IMR-90 (cell line): ENCODE measurements at regions not wholly inside any gene's neighbourhood (a gene's known extent, or its start where the extent isn't known, plus 50 kb on each side); places are given as distances from the start of the nearest gene placed in this dataset.

Source experiments
- ATAC-seq: fragments of 200-7000 bp; cut with Tn5 transposase; 2 replicates; pipeline ENCODE4 v1.9.1; 2020; ENCODE audit warnings: low read depth, mild to moderate bottlenecking, moderate library complexity
- BruUV-seq: library from RNA; stranded (reverse); fragments of 400-500 nt; replicated peaks from 2 replicates; lab custom pipeline; 2021; lab: Mats Ljungman, UMichigan
- CTCF ChIA-PET: fragments of 300-600 bp; formaldehyde crosslinking; extraction: SDS; loops from one replicate; lab custom pipeline; 2021; ENCODE audit warnings: antibody characterized with exemption; lab: Yijun Ruan, JAX
- POLR2A ChIA-PET: fragments of 300-600 bp; sonication (Branson Sonifier 250); formaldehyde crosslinking; loops from one replicate; lab custom pipeline; 2022; ENCODE audit warnings: antibody characterized with exemption; ENCODE audit not compliant: unreplicated experiment; lab: Charles Lee
- DNase-seq: peaks from one replicate; pipeline ENCODE4 v3.0.0; 2013
- H2AFZ ChIP-seq: replicated peaks from 2 replicates; pipeline ENCODE3; 2013; ENCODE audit warnings: low read length, mild to moderate bottlenecking; ENCODE audit not compliant: poor library complexity
- H2AK5ac ChIP-seq: 2 replicates; pipeline ENCODE4 v1.6.1; 2013; ENCODE audit warnings: low read depth, low read length, inconsistent platforms
- H2AK9ac ChIP-seq: replicated peaks from 2 replicates; pipeline ENCODE3; 2013; ENCODE audit warnings: mild to moderate bottlenecking, low read depth, low read length, moderate library complexity; ENCODE audit not compliant: poor library complexity
- H2BK120ac ChIP-seq: 2 replicates; pipeline ENCODE4 v1.6.1; 2013; ENCODE audit warnings: low read depth, low read length, inconsistent platforms
- H2BK15ac ChIP-seq: 3 replicates; pipeline ENCODE4 v1.6.1; 2013; ENCODE audit warnings: low read depth, low read length, inconsistent platforms
- H2BK20ac ChIP-seq: 2 replicates; pipeline ENCODE4 v1.6.1; 2013; ENCODE audit warnings: low read depth, mild to moderate bottlenecking, inconsistent platforms, low read length, moderate library complexity
- H2BK5ac ChIP-seq: 2 replicates; pipeline ENCODE4 v1.6.1; 2013; ENCODE audit warnings: mild to moderate bottlenecking, low read depth, low read length, inconsistent platforms; ENCODE audit not compliant: poor library complexity, severe bottlenecking
- H3K14ac ChIP-seq: replicated peaks from 2 replicates; pipeline ENCODE4 v1.6.1; 2013; ENCODE audit warnings: low read depth, low read length, inconsistent platforms
- H3K18ac ChIP-seq: 2 replicates; pipeline ENCODE4 v1.6.1; 2013; ENCODE audit warnings: low read depth, low read length, control low read depth
- H3K23ac ChIP-seq: 2 replicates; pipeline ENCODE4 v1.6.1; 2013; ENCODE audit warnings: low read depth, low read length, inconsistent platforms
- H3K27ac ChIP-seq: 2 replicates; pipeline ENCODE4 v1.5.1; 2013; ENCODE audit warnings: mild to moderate bottlenecking, control low read depth, low read length; ENCODE audit not compliant: insufficient read depth
- H3K27me3 ChIP-seq: 2 replicates; pipeline ENCODE4 v1.6.1; 2013; ENCODE audit warnings: low read length; ENCODE audit not compliant: control insufficient read depth, insufficient read depth
- H3K36me3 ChIP-seq: 2 replicates; pipeline ENCODE4 v1.6.1; 2013; ENCODE audit warnings: low read length, mixed read lengths; ENCODE audit not compliant: control insufficient read depth, insufficient read depth
- H3K4ac ChIP-seq: 2 replicates; pipeline ENCODE4 v1.6.1; 2013; ENCODE audit warnings: low read depth, low read length, inconsistent platforms
- H3K4me1 ChIP-seq: 2 replicates; pipeline ENCODE4 v1.6.1; 2013; ENCODE audit warnings: low read length, mixed read lengths; ENCODE audit not compliant: control insufficient read depth, insufficient read depth
- H3K4me2 ChIP-seq: 2 replicates; pipeline ENCODE4 v1.6.1; 2013; ENCODE audit warnings: low read depth, mild to moderate bottlenecking, control low read depth, low read length, moderate library complexity
- H3K4me3 ChIP-seq: 2 replicates; pipeline ENCODE4 v1.5.1; 2013; ENCODE audit warnings: low read depth, mild to moderate bottlenecking, control low read depth, low read length, moderate library complexity; ENCODE audit not compliant: insufficient read depth
- H3K56ac ChIP-seq: 2 replicates; pipeline ENCODE4 v1.6.1; 2013; ENCODE audit warnings: low read length, inconsistent platforms; ENCODE audit not compliant: insufficient read depth; ENCODE audit errors: extremely low read depth
- H3K79me1 ChIP-seq, 2 experiments: 2 replicates each; pipeline ENCODE4 v1.6.1; 2013; ENCODE audit warnings: low read length in 2 of 2, inconsistent platforms in 1 of 2, low read depth in 1 of 2
- H3K9ac ChIP-seq: 2 replicates; pipeline ENCODE4 v1.6.1; 2013; ENCODE audit warnings: low read depth, low read length, control low read depth
- H3K9me1 ChIP-seq: 2 replicates; pipeline ENCODE4 v1.6.1; 2013; ENCODE audit warnings: low read length, inconsistent platforms; ENCODE audit not compliant: insufficient read depth
- H3K9me3 ChIP-seq: 2 replicates; pipeline ENCODE4 v1.6.1; 2013; ENCODE audit warnings: low read length; ENCODE audit not compliant: control insufficient read depth, insufficient read depth
- H4K20me1 ChIP-seq: 2 replicates; pipeline ENCODE4 v1.6.1; 2013; ENCODE audit warnings: low read length, inconsistent platforms; ENCODE audit not compliant: insufficient read depth
- H4K5ac ChIP-seq: 2 replicates; pipeline ENCODE4 v1.6.1; 2013; ENCODE audit warnings: mild to moderate bottlenecking, low read depth, low read length, control low read depth
- H4K8ac ChIP-seq, 2 experiments: 2 replicates each; pipeline ENCODE4 v1.6.1; 2013; ENCODE audit warnings: low read depth in 2 of 2, low read length in 2 of 2, control low read depth in 1 of 2, inconsistent platforms in 1 of 2
- H4K91ac ChIP-seq: 2 replicates; pipeline ENCODE4 v1.6.1; 2013; ENCODE audit warnings: low read depth, low read length, inconsistent platforms; ENCODE audit not compliant: insufficient read depth
- BHLHE40 ChIP-seq: fragments of 150-350 bp; IDR thresholded peaks from 2 replicates; pipeline ENCODE4 v1.6.1; 2016; ENCODE audit warnings: mild to moderate bottlenecking, low read depth, low read length
- CEBPB ChIP-seq: IDR thresholded peaks from 2 replicates; pipeline ENCODE4 v1.6.1; 2012; ENCODE audit warnings: low read depth, low read length, improper control_type of control experiment
- FOS ChIP-seq: fragments of 150-350 bp; IDR thresholded peaks from 2 replicates; pipeline ENCODE4 v1.6.1; 2016; ENCODE audit warnings: low read depth, low read length
- MAFK ChIP-seq: IDR thresholded peaks from 2 replicates; pipeline ENCODE4 v1.6.1; 2012; ENCODE audit warnings: low read depth, low read length, improper control_type of control experiment
- MAZ ChIP-seq: IDR thresholded peaks from 2 replicates; pipeline ENCODE4 v1.6.1; 2012; ENCODE audit warnings: low read depth, mild to moderate bottlenecking, low read length, improper control_type of control experiment, moderate library complexity, borderline replicate concordance
- POLR2A ChIP-seq: IDR thresholded peaks from 2 replicates; pipeline ENCODE4 v1.6.1; 2012; ENCODE audit warnings: mild to moderate bottlenecking, low read depth, low read length
- RCOR1 ChIP-seq: IDR thresholded peaks from 2 replicates; pipeline ENCODE4 v1.6.1; 2012; ENCODE audit warnings: mild to moderate bottlenecking, low read length, improper control_type of control experiment; ENCODE audit not compliant: insufficient replicate concordance
- RFX5 ChIP-seq: IDR thresholded peaks from 2 replicates; pipeline ENCODE4 v1.8.0; 2012; ENCODE audit warnings: low read depth, mild to moderate bottlenecking, low read length, moderate library complexity
- SMC3 ChIP-seq: fragments of 150-350 bp; IDR thresholded peaks from 2 replicates; pipeline ENCODE4 v1.6.1; 2016; ENCODE audit warnings: low read depth, mild to moderate bottlenecking, antibody characterized with exemption, low read length, moderate library complexity
- WGBS, 2 experiments: methylation state at CpG; one replicate each; pipeline versions ENCODE4 v1.1.5 to v1.1.7; 2013; ENCODE audit warnings: missing lambda C conversion rate in 2 of 2; ENCODE audit not compliant: insufficient read length in 1 of 2; ENCODE audit errors: extremely low coverage in 2 of 2; 5-methylcytosine and 5-hydroxymethylcytosine counted together
- dilution Hi-C: fragments of 300-500 bp; cut with HindIII; formaldehyde crosslinking; loops from one replicate; pipeline ENCODE4 v1.14.3; 2018; ENCODE audit warnings: low sequenced_read_pairs; ENCODE audit not compliant: unreplicated experiment
- in situ Hi-C: fragments of 300-500 bp; cut with MboI; formaldehyde crosslinking; loops from 3 replicates; pipeline ENCODE4 v1.14.3; 2019; ENCODE audit warnings: low sequenced_read_pairs, inconsistent platforms, mixed read lengths
- intact Hi-C: fragments of 100-400 bp; cut with micrococcal nuclease; formaldehyde crosslinking; loops from 2 replicates; pipeline ENCODE4 v1.10.0; 2022
- TF ChIP-seq, protein P1 (sequence below): conservative IDR thresholded peaks from 2 replicates; pipeline ENCODE4 v1.5.1; 2012; ENCODE audit warnings: mild to moderate bottlenecking, low read depth, low read length, improper control_type of control experiment

- intact Hi-C loops = no loop called here
Observed at GRCh38 chr5:125065741-125066140, 319.3 kb upstream of the ZNF608 start.

More at GRCh38 chr5:125065741-125066140, 319.3 kb upstream of the ZNF608 start:
- CTCF ChIA-PET = no interaction called here
- no CpG with 5 or more reads among the region's 2 CpGs for WGBS, 2 experiments
- Histone ChIP-seq H2AK9ac (no peak overlapping the region), H3K27me3 (no peaks in the 10 kb centered on the region), H2BK15ac (no peak overlapping the region), H2BK120ac (no peak overlapping the region), H2AFZ (no peak overlapping the region), H4K20me1 (no peaks in the 10 kb centered on the region), H3K4me2 (no peak overlapping the region), H3K14ac (no peak overlapping the region), H3K56ac (no peak overlapping the region), H3K9ac (no peak overlapping the region), H4K8ac (no peak overlapping the region), H3K4me1 (no peaks in the 10 kb centered on the region), H2BK20ac (no peak overlapping the region), H3K27ac (no peak overlapping the region), H3K36me3 (no peaks in the 10 kb centered on the region), H3K23ac (no peak overlapping the region), H4K5ac (no peak overlapping the region), H3K79me1 (no peaks in the 10 kb centered on the region), H2BK5ac (no peak overlapping the region), H4K91ac (no peak overlapping the region), H3K9me1 (no peaks in the 10 kb centered on the region), H3K9me3 (no peaks in the 10 kb centered on the region), H3K4me3 (no peak overlapping the region), H2AK5ac (no peak overlapping the region), H3K4ac (no peak overlapping the region), H3K18ac (no peak overlapping the region)
- TF ChIP-seq SMC3 = no peak
- TF ChIP-seq RCOR1 = no peak
- TF ChIP-seq POLR2A = no peak
- no peak for TF ChIP-seq MAZ
- no peak for TF ChIP-seq CEBPB
- TF ChIP-seq, protein P1, sequence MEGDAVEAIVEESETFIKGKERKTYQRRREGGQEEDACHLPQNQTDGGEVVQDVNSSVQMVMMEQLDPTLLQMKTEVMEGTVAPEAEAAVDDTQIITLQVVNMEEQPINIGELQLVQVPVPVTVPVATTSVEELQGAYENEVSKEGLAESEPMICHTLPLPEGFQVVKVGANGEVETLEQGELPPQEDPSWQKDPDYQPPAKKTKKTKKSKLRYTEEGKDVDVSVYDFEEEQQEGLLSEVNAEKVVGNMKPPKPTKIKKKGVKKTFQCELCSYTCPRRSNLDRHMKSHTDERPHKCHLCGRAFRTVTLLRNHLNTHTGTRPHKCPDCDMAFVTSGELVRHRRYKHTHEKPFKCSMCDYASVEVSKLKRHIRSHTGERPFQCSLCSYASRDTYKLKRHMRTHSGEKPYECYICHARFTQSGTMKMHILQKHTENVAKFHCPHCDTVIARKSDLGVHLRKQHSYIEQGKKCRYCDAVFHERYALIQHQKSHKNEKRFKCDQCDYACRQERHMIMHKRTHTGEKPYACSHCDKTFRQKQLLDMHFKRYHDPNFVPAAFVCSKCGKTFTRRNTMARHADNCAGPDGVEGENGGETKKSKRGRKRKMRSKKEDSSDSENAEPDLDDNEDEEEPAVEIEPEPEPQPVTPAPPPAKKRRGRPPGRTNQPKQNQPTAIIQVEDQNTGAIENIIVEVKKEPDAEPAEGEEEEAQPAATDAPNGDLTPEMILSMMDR = no peak
- no peak for TF ChIP-seq MAFK
- no peak for TF ChIP-seq RFX5
- TF ChIP-seq BHLHE40 = no peak
- no peak for TF ChIP-seq FOS
- POLR2A ChIA-PET = no interaction called here
- dilution Hi-C loops (no loop called here), in situ Hi-C loops (no loop called here)
- DNase-seq (no peak), ATAC-seq (no peak)
- no TSS peak for BruUV-seq
